ENCODE measurements at regions not wholly inside any gene's neighbourhood (a gene's known extent, or its start where the extent isn't known, plus 50 kb on each side); places are given as distances from the start of the nearest gene placed in this dataset.
"Not testable (repeated sequence)": the region's sequence is repeated elsewhere in the genome, so short reads cannot be mapped to it uniquely, and the experiment has no call there.

- not testable (repeated sequence) for TF ChIP-seq MAFK (conservative IDR thresholded peaks at IDR 0.05 in 1 of 2, IDR thresholded peaks at IDR 0.05 in 1 of 2; ENCODE audit: low read length in 2 of 2); POLR2A (IDR thresholded peaks at IDR 0.05; ENCODE audit: insufficient read depth in 1 of 2, low read depth in 2 of 2, low read length in 2 of 2); RFX5 (IDR thresholded peaks at IDR 0.05; ENCODE audit: low read depth, low read length); CEBPB (IDR thresholded peaks at IDR 0.05; ENCODE audit: borderline replicate concordance, low read depth, low read length)
Measured at GRCh38 chr15:77915961-77916330, 161.6 kb downstream of the TBC1D2B start.
